Vagina (tissue), 2 donors: ENCODE measurements at regions not wholly inside any gene's neighbourhood (a gene's known extent, or its start where the extent isn't known, plus 50 kb on each side); places are given as distances from the start of the nearest gene placed in this dataset.

ENCODE experiments used
- POLR2A ChIP-seq, 2 donors: fragments of 450-650 bp; IDR thresholded peaks; one replicate each; pipeline ENCODE4 v1.6.1; 2017; ENCODE audit warnings: antibody characterized with exemption in 2 of 2, mild to moderate bottlenecking in 2 of 2, moderate library complexity in 2 of 2
- POLR2AphosphoS5 ChIP-seq, 2 donors: sonication (generic); formaldehyde crosslinking; IDR thresholded peaks; one replicate each; pipeline ENCODE4 v1.9.0; 2017; ENCODE audit warnings: antibody characterized with exemption in 2 of 2, mild to moderate bottlenecking in 2 of 2, low read depth in 1 of 2; ENCODE audit not compliant: insufficient read depth in 1 of 2
- TF ChIP-seq, protein P1 (sequence below), 3 experiments: fragments of 450-650 bp in 2 of 3; fragments of 200-600 bp in 1 of 3; sonication (generic) in 1 of 3; IDR thresholded peaks; one replicate each; pipeline ENCODE4 v1.5.1; 2017 to 2019; ENCODE audit warnings: antibody characterized with exemption in 3 of 3, mild to moderate bottlenecking in 2 of 3, moderate library complexity in 2 of 3

DNA sequence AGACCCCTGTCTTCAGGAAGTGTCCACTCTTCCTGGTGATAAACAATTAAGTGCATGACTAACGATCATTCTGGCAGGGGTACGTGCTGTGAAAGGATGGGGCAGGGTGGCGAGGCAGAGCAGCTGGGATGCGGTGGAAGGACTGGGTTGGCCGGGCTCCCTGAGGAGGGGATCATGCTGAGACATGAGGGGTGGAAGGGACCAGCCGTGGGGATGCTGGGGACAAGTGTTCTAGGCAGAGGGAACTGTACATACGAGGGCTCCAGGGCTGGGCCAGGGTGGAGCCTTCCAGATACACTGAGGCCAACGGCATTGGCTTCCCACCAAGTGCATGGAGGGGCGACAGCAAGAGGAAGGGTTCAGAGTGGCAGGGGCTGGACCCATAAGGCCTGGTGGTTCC lies 65.7 kb upstream of the SIRPA start:
- TF ChIP-seq, protein P1, sequence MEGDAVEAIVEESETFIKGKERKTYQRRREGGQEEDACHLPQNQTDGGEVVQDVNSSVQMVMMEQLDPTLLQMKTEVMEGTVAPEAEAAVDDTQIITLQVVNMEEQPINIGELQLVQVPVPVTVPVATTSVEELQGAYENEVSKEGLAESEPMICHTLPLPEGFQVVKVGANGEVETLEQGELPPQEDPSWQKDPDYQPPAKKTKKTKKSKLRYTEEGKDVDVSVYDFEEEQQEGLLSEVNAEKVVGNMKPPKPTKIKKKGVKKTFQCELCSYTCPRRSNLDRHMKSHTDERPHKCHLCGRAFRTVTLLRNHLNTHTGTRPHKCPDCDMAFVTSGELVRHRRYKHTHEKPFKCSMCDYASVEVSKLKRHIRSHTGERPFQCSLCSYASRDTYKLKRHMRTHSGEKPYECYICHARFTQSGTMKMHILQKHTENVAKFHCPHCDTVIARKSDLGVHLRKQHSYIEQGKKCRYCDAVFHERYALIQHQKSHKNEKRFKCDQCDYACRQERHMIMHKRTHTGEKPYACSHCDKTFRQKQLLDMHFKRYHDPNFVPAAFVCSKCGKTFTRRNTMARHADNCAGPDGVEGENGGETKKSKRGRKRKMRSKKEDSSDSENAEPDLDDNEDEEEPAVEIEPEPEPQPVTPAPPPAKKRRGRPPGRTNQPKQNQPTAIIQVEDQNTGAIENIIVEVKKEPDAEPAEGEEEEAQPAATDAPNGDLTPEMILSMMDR (IDR thresholded peaks at IDR 0.05), result no peak
- no peak for TF ChIP-seq POLR2A (IDR thresholded peaks at IDR 0.05)
- TF ChIP-seq POLR2AphosphoS5 (IDR thresholded peaks at IDR 0.05; ENCODE audit: insufficient read depth in 1 of 2, low read depth in 1 of 2), result no peak
